ENCODE measurements at regions not wholly inside any gene's neighbourhood (a gene's known extent, or its start where the extent isn't known, plus 50 kb on each side); places are given as distances from the start of the nearest gene placed in this dataset.

DNA sequence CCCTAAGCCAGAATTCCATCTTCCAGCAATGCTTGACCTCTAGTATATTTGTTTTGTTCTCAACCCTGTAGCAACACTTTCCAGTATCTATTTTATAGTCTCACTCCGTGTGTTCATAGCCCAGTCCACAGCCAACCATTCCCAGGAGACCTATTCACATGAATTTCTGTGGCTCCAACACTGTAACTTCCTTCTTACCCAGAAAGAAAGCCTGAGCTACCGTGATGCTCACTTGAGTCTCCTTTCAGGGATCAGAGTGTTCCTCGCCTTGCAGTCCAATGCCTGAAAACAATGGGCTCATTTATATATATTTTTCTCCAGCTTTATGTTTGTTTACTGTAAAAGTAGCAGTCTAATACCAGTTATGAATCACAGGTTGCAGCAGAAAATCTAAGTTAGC lies 645.0 kb upstream of the NOVA1 start:
- TF ChIP-seq, protein P1, sequence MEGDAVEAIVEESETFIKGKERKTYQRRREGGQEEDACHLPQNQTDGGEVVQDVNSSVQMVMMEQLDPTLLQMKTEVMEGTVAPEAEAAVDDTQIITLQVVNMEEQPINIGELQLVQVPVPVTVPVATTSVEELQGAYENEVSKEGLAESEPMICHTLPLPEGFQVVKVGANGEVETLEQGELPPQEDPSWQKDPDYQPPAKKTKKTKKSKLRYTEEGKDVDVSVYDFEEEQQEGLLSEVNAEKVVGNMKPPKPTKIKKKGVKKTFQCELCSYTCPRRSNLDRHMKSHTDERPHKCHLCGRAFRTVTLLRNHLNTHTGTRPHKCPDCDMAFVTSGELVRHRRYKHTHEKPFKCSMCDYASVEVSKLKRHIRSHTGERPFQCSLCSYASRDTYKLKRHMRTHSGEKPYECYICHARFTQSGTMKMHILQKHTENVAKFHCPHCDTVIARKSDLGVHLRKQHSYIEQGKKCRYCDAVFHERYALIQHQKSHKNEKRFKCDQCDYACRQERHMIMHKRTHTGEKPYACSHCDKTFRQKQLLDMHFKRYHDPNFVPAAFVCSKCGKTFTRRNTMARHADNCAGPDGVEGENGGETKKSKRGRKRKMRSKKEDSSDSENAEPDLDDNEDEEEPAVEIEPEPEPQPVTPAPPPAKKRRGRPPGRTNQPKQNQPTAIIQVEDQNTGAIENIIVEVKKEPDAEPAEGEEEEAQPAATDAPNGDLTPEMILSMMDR (IDR thresholded peaks at IDR 0.05; ENCODE audit: low read depth, low read length), result no peak
- TF ChIP-seq POLR2A (IDR thresholded peaks at IDR 0.05; ENCODE audit: extremely low read depth, insufficient read length) (no peak), MAX (IDR thresholded peaks at IDR 0.05; ENCODE audit: low read depth, low read length) (no peak), MYC (IDR thresholded peaks at IDR 0.05; ENCODE audit: low read depth, low read length) (no peak)
